Panc1 (cell line): ENCODE measurements at regions not wholly inside any gene's neighbourhood (a gene's known extent, or its start where the extent isn't known, plus 50 kb on each side); places are given as distances from the start of the nearest gene placed in this dataset.

Experiments used
- ATAC-seq: fragments of 200-7000 bp; cut with Tn5 transposase; 2 replicates; pipeline ENCODE4 v1.9.1; 2020; ENCODE audit warnings: mild to moderate bottlenecking, moderate library complexity
- BruUV-seq: library from RNA; stranded (reverse); fragments of 400-500 nt; replicated peaks from 2 replicates; lab custom pipeline; 2021; lab: Mats Ljungman, UMichigan
- CTCF ChIA-PET: fragments of 300-600 bp; sonication (Branson Sonifier 250); formaldehyde crosslinking; loops from one replicate; lab custom pipeline; 2022; ENCODE audit warnings: antibody characterized with exemption; lab: Charles Lee
- POLR2A ChIA-PET: fragments of 300-600 bp; sonication (Branson Sonifier 250); formaldehyde crosslinking; loops from one replicate; lab custom pipeline; 2022; ENCODE audit warnings: antibody characterized with exemption; lab: Charles Lee
- DNase-seq: peaks from one replicate; pipeline ENCODE4 v3.0.0-alpha.2; 2010; ENCODE audit warnings: low read depth, low spot score
- H3K27ac ChIP-seq: 2 replicates; pipeline ENCODE4 v1.5.1; 2011; ENCODE audit warnings: mild to moderate bottlenecking, low read length, inconsistent platforms
- H3K27me3 ChIP-seq: fragments of 200-500 bp; sonication (Bioruptor generic); 2 replicates; pipeline ENCODE4 v1.6.0; 2014; ENCODE audit warnings: low read length, inconsistent platforms; ENCODE audit not compliant: control insufficient read depth, insufficient read depth
- H3K36me3 ChIP-seq: fragments of 200-500 bp; sonication (Bioruptor generic); 2 replicates; pipeline ENCODE4 v1.5.1; 2014; ENCODE audit warnings: inconsistent platforms, mild to moderate bottlenecking, low read length, moderate library complexity; ENCODE audit not compliant: control insufficient read depth, insufficient read depth
- H3K4me1 ChIP-seq: 2 replicates; pipeline ENCODE4 v1.5.1; 2011; ENCODE audit warnings: inconsistent platforms, mild to moderate bottlenecking, low read length, moderate library complexity; ENCODE audit not compliant: control insufficient read depth, insufficient read depth
- H3K4me3 ChIP-seq, 2 experiments: 2 replicates each; pipeline ENCODE4 v1.5.1; 2011 to 2012; ENCODE audit warnings: low read depth in 2 of 2, low read length in 2 of 2, mild to moderate bottlenecking in 2 of 2, inconsistent platforms in 1 of 2, moderate library complexity in 1 of 2
- H3K9me3 ChIP-seq: fragments of 200-500 bp; sonication (Bioruptor generic); 2 replicates; pipeline ENCODE4 v1.5.1; 2014; ENCODE audit warnings: low read depth, mild to moderate bottlenecking, inconsistent platforms, low read length, moderate library complexity; ENCODE audit not compliant: control insufficient read depth, insufficient read depth
- POLR2AphosphoS5 ChIP-seq: IDR thresholded peaks from 2 replicates; pipeline ENCODE4 v1.6.1; 2012; ENCODE audit warnings: mild to moderate bottlenecking, low read depth, low read length, moderate library complexity
- SIN3A ChIP-seq: IDR thresholded peaks from 2 replicates; pipeline ENCODE4 v1.6.1; 2012; ENCODE audit warnings: low read depth, mild to moderate bottlenecking, low read length, moderate library complexity, borderline replicate concordance; ENCODE audit not compliant: insufficient read depth
- TCF7L2 ChIP-seq: IDR thresholded peaks from 2 replicates; pipeline ENCODE4 v1.6.1; 2011; ENCODE audit warnings: mild to moderate bottlenecking, low read depth, low read length, inconsistent platforms
- in situ Hi-C: cut with HindIII; loops from 2 replicates; pipeline ENCODE4 v1.10.0; 2016; ENCODE audit warnings: low sequenced_read_pairs, low pct_unique_long_range_greater_than_20kb
- intact Hi-C: fragments of 100-400 bp; cut with micrococcal nuclease; formaldehyde crosslinking; loops from one replicate; pipeline ENCODE4 v1.10.0; 2022; ENCODE audit not compliant: unreplicated experiment
- TF ChIP-seq, protein P1 (sequence below), 2 experiments: IDR thresholded peaks; 2 replicates each; pipeline ENCODE4 v1.6.1; 2011 to 2012; ENCODE audit warnings: low read depth in 2 of 2, control low read depth in 1 of 2, low read length in 1 of 2, mild to moderate bottlenecking in 1 of 2, moderate library complexity in 1 of 2; ENCODE audit not compliant: insufficient read depth in 1 of 2
- TF ChIP-seq, protein P2 (sequence below): fragments of 450-650 bp; IDR thresholded peaks from 2 replicates; pipeline ENCODE4 v1.5.1; 2017; ENCODE audit warnings: mild to moderate bottlenecking

DNA sequence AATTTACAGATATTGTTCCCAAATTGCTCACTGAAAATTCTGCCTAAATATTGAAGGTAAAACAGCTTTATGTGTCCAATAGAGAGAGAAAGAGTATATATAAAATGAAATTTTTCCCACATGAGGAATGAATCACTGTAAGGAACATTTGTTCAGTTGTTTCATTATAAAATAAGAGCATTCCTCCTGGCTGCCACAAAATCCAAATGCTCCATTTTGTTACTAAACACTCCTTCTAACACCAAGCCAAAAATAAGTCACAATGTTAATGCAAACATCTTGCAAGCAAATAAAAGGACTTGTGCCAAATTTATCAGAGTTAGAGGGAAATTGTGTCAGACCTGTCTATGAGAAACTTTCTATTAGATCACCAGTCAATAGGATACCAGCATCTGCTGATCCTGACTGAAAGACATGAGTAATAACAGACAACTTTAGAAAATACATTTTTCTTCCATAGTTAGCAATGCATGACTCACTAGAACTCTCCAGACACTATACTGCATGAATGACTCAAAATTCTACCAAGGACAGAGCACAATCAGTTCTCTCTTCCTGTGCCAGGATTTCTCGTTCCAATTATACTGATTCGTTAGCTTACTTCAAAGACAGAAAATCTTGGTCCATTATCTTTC is 83.5 kb upstream of the FNDC3A start:
- peak; percentile 61 for DNase-seq
- Histone ChIP-seq H3K9me3 (no peaks in the 10 kb centered on the region), H3K4me1 (no peaks in the 10 kb centered on the region), H3K36me3 (no peaks in the 10 kb centered on the region), H3K27me3 (no peaks in the 10 kb centered on the region), H3K4me3 (no peak overlapping the region), H3K27ac (no peak overlapping the region)
- in situ Hi-C loops (no loop called here), intact Hi-C loops (no loop called here)
- POLR2A ChIA-PET, result no interaction called here
- TF ChIP-seq POLR2AphosphoS5, result no peak
- TF ChIP-seq, protein P1, sequence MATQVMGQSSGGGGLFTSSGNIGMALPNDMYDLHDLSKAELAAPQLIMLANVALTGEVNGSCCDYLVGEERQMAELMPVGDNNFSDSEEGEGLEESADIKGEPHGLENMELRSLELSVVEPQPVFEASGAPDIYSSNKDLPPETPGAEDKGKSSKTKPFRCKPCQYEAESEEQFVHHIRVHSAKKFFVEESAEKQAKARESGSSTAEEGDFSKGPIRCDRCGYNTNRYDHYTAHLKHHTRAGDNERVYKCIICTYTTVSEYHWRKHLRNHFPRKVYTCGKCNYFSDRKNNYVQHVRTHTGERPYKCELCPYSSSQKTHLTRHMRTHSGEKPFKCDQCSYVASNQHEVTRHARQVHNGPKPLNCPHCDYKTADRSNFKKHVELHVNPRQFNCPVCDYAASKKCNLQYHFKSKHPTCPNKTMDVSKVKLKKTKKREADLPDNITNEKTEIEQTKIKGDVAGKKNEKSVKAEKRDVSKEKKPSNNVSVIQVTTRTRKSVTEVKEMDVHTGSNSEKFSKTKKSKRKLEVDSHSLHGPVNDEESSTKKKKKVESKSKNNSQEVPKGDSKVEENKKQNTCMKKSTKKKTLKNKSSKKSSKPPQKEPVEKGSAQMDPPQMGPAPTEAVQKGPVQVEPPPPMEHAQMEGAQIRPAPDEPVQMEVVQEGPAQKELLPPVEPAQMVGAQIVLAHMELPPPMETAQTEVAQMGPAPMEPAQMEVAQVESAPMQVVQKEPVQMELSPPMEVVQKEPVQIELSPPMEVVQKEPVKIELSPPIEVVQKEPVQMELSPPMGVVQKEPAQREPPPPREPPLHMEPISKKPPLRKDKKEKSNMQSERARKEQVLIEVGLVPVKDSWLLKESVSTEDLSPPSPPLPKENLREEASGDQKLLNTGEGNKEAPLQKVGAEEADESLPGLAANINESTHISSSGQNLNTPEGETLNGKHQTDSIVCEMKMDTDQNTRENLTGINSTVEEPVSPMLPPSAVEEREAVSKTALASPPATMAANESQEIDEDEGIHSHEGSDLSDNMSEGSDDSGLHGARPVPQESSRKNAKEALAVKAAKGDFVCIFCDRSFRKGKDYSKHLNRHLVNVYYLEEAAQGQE (IDR thresholded peaks at IDR 0.05; ENCODE audit: insufficient read depth in 1 of 2, low read depth in 2 of 2, low read length in 1 of 2), result no peak
- TF ChIP-seq, protein P2, sequence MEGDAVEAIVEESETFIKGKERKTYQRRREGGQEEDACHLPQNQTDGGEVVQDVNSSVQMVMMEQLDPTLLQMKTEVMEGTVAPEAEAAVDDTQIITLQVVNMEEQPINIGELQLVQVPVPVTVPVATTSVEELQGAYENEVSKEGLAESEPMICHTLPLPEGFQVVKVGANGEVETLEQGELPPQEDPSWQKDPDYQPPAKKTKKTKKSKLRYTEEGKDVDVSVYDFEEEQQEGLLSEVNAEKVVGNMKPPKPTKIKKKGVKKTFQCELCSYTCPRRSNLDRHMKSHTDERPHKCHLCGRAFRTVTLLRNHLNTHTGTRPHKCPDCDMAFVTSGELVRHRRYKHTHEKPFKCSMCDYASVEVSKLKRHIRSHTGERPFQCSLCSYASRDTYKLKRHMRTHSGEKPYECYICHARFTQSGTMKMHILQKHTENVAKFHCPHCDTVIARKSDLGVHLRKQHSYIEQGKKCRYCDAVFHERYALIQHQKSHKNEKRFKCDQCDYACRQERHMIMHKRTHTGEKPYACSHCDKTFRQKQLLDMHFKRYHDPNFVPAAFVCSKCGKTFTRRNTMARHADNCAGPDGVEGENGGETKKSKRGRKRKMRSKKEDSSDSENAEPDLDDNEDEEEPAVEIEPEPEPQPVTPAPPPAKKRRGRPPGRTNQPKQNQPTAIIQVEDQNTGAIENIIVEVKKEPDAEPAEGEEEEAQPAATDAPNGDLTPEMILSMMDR, result no peak
- TF ChIP-seq SIN3A, result no peak
- TF ChIP-seq TCF7L2, result no peak
- CTCF ChIA-PET, result no interaction called here
- ATAC-seq, result peak; percentile 69; the same call in 1 of the 2 replicates
- no TSS peak for BruUV-seq

DNA sequence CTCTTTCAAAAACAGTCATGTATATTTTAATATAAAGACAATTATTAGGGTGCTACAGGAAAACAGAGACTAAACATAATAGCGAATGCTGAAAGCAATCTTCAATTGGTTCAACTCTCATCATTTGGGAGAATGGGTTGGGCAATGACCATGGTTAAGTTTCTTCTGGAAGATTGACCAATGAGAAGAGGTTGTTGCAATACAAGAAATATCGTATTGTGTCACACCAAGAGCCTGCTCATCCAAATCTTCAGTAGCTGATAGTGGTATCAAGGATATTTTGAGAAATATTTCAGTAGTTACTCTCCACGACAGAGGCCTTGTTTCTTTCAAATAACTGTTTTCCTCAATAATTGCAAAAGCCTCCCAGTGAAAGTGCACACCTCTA is 83.0 kb upstream of the FNDC3A start:
- Histone ChIP-seq H3K36me3 (no peaks in the 10 kb centered on the region), H3K4me3 (no peak overlapping the region), H3K9me3 (no peaks in the 10 kb centered on the region), H3K27ac (no peak overlapping the region), H3K27me3 (no peaks in the 10 kb centered on the region), H3K4me1 (no peaks in the 10 kb centered on the region)
- ATAC-seq (no peak), DNase-seq (no peak)
- TF ChIP-seq, protein P2, result no peak
- TF ChIP-seq TCF7L2 (no peak), SIN3A (no peak), POLR2AphosphoS5 (no peak)
- TF ChIP-seq, protein P1 (IDR thresholded peaks at IDR 0.05; ENCODE audit: insufficient read depth in 1 of 2, low read depth in 2 of 2, low read length in 1 of 2), result no peak
- ChIA-PET POLR2A (no interaction called here), CTCF (no interaction called here)
- BruUV-seq, result no TSS peak
- intact Hi-C loops, result no loop called here
- in situ Hi-C loops, result no loop called here
